IMR-90 (cell line): ENCODE measurements at regions not wholly inside any gene's neighbourhood (a gene's known extent, or its start where the extent isn't known, plus 50 kb on each side); places are given as distances from the start of the nearest gene placed in this dataset.

Experiments used
- ATAC-seq: fragments of 200-7000 bp; cut with Tn5 transposase; 2 replicates; pipeline ENCODE4 v1.9.1; 2020; ENCODE audit warnings: low read depth, mild to moderate bottlenecking, moderate library complexity
- BruUV-seq: library from RNA; stranded (reverse); fragments of 400-500 nt; replicated peaks from 2 replicates; lab custom pipeline; 2021; lab: Mats Ljungman, UMichigan
- CTCF ChIA-PET: fragments of 300-600 bp; formaldehyde crosslinking; extraction: SDS; loops from one replicate; lab custom pipeline; 2021; ENCODE audit warnings: antibody characterized with exemption; lab: Yijun Ruan, JAX
- POLR2A ChIA-PET: fragments of 300-600 bp; sonication (Branson Sonifier 250); formaldehyde crosslinking; loops from one replicate; lab custom pipeline; 2022; ENCODE audit warnings: antibody characterized with exemption; ENCODE audit not compliant: unreplicated experiment; lab: Charles Lee
- DNase-seq: peaks from one replicate; pipeline ENCODE4 v3.0.0; 2013
- H2AFZ ChIP-seq: replicated peaks from 2 replicates; pipeline ENCODE3; 2013; ENCODE audit warnings: low read length, mild to moderate bottlenecking; ENCODE audit not compliant: poor library complexity
- H2AK5ac ChIP-seq: 2 replicates; pipeline ENCODE4 v1.6.1; 2013; ENCODE audit warnings: low read depth, low read length, inconsistent platforms
- H2AK9ac ChIP-seq: replicated peaks from 2 replicates; pipeline ENCODE3; 2013; ENCODE audit warnings: mild to moderate bottlenecking, low read depth, low read length, moderate library complexity; ENCODE audit not compliant: poor library complexity
- H2BK120ac ChIP-seq: 2 replicates; pipeline ENCODE4 v1.6.1; 2013; ENCODE audit warnings: low read depth, low read length, inconsistent platforms
- H2BK15ac ChIP-seq: 3 replicates; pipeline ENCODE4 v1.6.1; 2013; ENCODE audit warnings: low read depth, low read length, inconsistent platforms
- H2BK20ac ChIP-seq: 2 replicates; pipeline ENCODE4 v1.6.1; 2013; ENCODE audit warnings: low read depth, mild to moderate bottlenecking, inconsistent platforms, low read length, moderate library complexity
- H2BK5ac ChIP-seq: 2 replicates; pipeline ENCODE4 v1.6.1; 2013; ENCODE audit warnings: mild to moderate bottlenecking, low read depth, low read length, inconsistent platforms; ENCODE audit not compliant: poor library complexity, severe bottlenecking
- H3K14ac ChIP-seq: replicated peaks from 2 replicates; pipeline ENCODE4 v1.6.1; 2013; ENCODE audit warnings: low read depth, low read length, inconsistent platforms
- H3K18ac ChIP-seq: 2 replicates; pipeline ENCODE4 v1.6.1; 2013; ENCODE audit warnings: low read depth, low read length, control low read depth
- H3K23ac ChIP-seq: 2 replicates; pipeline ENCODE4 v1.6.1; 2013; ENCODE audit warnings: low read depth, low read length, inconsistent platforms
- H3K27ac ChIP-seq: 2 replicates; pipeline ENCODE4 v1.5.1; 2013; ENCODE audit warnings: mild to moderate bottlenecking, control low read depth, low read length; ENCODE audit not compliant: insufficient read depth
- H3K27me3 ChIP-seq: 2 replicates; pipeline ENCODE4 v1.6.1; 2013; ENCODE audit warnings: low read length; ENCODE audit not compliant: control insufficient read depth, insufficient read depth
- H3K36me3 ChIP-seq: 2 replicates; pipeline ENCODE4 v1.6.1; 2013; ENCODE audit warnings: low read length, mixed read lengths; ENCODE audit not compliant: control insufficient read depth, insufficient read depth
- H3K4ac ChIP-seq: 2 replicates; pipeline ENCODE4 v1.6.1; 2013; ENCODE audit warnings: low read depth, low read length, inconsistent platforms
- H3K4me1 ChIP-seq: 2 replicates; pipeline ENCODE4 v1.6.1; 2013; ENCODE audit warnings: low read length, mixed read lengths; ENCODE audit not compliant: control insufficient read depth, insufficient read depth
- H3K4me2 ChIP-seq: 2 replicates; pipeline ENCODE4 v1.6.1; 2013; ENCODE audit warnings: low read depth, mild to moderate bottlenecking, control low read depth, low read length, moderate library complexity
- H3K4me3 ChIP-seq: 2 replicates; pipeline ENCODE4 v1.5.1; 2013; ENCODE audit warnings: low read depth, mild to moderate bottlenecking, control low read depth, low read length, moderate library complexity; ENCODE audit not compliant: insufficient read depth
- H3K56ac ChIP-seq: 2 replicates; pipeline ENCODE4 v1.6.1; 2013; ENCODE audit warnings: low read length, inconsistent platforms; ENCODE audit not compliant: insufficient read depth; ENCODE audit errors: extremely low read depth
- H3K79me1 ChIP-seq, 2 experiments: 2 replicates each; pipeline ENCODE4 v1.6.1; 2013; ENCODE audit warnings: low read length in 2 of 2, inconsistent platforms in 1 of 2, low read depth in 1 of 2
- H3K9ac ChIP-seq: 2 replicates; pipeline ENCODE4 v1.6.1; 2013; ENCODE audit warnings: low read depth, low read length, control low read depth
- H3K9me1 ChIP-seq: 2 replicates; pipeline ENCODE4 v1.6.1; 2013; ENCODE audit warnings: low read length, inconsistent platforms; ENCODE audit not compliant: insufficient read depth
- H3K9me3 ChIP-seq: 2 replicates; pipeline ENCODE4 v1.6.1; 2013; ENCODE audit warnings: low read length; ENCODE audit not compliant: control insufficient read depth, insufficient read depth
- H4K20me1 ChIP-seq: 2 replicates; pipeline ENCODE4 v1.6.1; 2013; ENCODE audit warnings: low read length, inconsistent platforms; ENCODE audit not compliant: insufficient read depth
- H4K5ac ChIP-seq: 2 replicates; pipeline ENCODE4 v1.6.1; 2013; ENCODE audit warnings: mild to moderate bottlenecking, low read depth, low read length, control low read depth
- H4K8ac ChIP-seq, 2 experiments: 2 replicates each; pipeline ENCODE4 v1.6.1; 2013; ENCODE audit warnings: low read depth in 2 of 2, low read length in 2 of 2, control low read depth in 1 of 2, inconsistent platforms in 1 of 2
- H4K91ac ChIP-seq: 2 replicates; pipeline ENCODE4 v1.6.1; 2013; ENCODE audit warnings: low read depth, low read length, inconsistent platforms; ENCODE audit not compliant: insufficient read depth
- BHLHE40 ChIP-seq: fragments of 150-350 bp; IDR thresholded peaks from 2 replicates; pipeline ENCODE4 v1.6.1; 2016; ENCODE audit warnings: mild to moderate bottlenecking, low read depth, low read length
- CHD1 ChIP-seq: IDR thresholded peaks from 2 replicates; pipeline ENCODE4 v1.6.1; 2012; ENCODE audit warnings: low read depth, low read length, improper control_type of control experiment
- MAZ ChIP-seq: IDR thresholded peaks from 2 replicates; pipeline ENCODE4 v1.6.1; 2012; ENCODE audit warnings: low read depth, mild to moderate bottlenecking, low read length, improper control_type of control experiment, moderate library complexity, borderline replicate concordance
- NFE2L2 ChIP-seq: fragments of 150-350 bp; IDR thresholded peaks from 2 replicates; pipeline ENCODE4 v1.6.1; 2016; ENCODE audit warnings: low read depth, mild to moderate bottlenecking, low read length
- POLR2A ChIP-seq: IDR thresholded peaks from 2 replicates; pipeline ENCODE4 v1.6.1; 2012; ENCODE audit warnings: mild to moderate bottlenecking, low read depth, low read length
- RAD21 ChIP-seq: IDR thresholded peaks from 2 replicates; pipeline ENCODE4 v1.6.1; 2012; ENCODE audit warnings: low read length, improper control_type of control experiment
- RFX5 ChIP-seq: IDR thresholded peaks from 2 replicates; pipeline ENCODE4 v1.8.0; 2012; ENCODE audit warnings: low read depth, mild to moderate bottlenecking, low read length, moderate library complexity
- SMC3 ChIP-seq: fragments of 150-350 bp; IDR thresholded peaks from 2 replicates; pipeline ENCODE4 v1.6.1; 2016; ENCODE audit warnings: low read depth, mild to moderate bottlenecking, antibody characterized with exemption, low read length, moderate library complexity
- WGBS, 2 experiments: methylation state at CpG; one replicate each; pipeline versions ENCODE4 v1.1.5 to v1.1.7; 2013; ENCODE audit warnings: missing lambda C conversion rate in 2 of 2; ENCODE audit not compliant: insufficient read length in 1 of 2; ENCODE audit errors: extremely low coverage in 2 of 2; 5-methylcytosine and 5-hydroxymethylcytosine counted together
- dilution Hi-C: fragments of 300-500 bp; cut with HindIII; formaldehyde crosslinking; loops from one replicate; pipeline ENCODE4 v1.14.3; 2018; ENCODE audit warnings: low sequenced_read_pairs; ENCODE audit not compliant: unreplicated experiment
- in situ Hi-C: fragments of 300-500 bp; cut with MboI; formaldehyde crosslinking; loops from 3 replicates; pipeline ENCODE4 v1.14.3; 2019; ENCODE audit warnings: low sequenced_read_pairs, inconsistent platforms, mixed read lengths
- intact Hi-C: fragments of 100-400 bp; cut with micrococcal nuclease; formaldehyde crosslinking; loops from 2 replicates; pipeline ENCODE4 v1.10.0; 2022
- TF ChIP-seq, protein P1 (sequence below): fragments of 150-350 bp; IDR thresholded peaks from 2 replicates; pipeline ENCODE4 v1.6.1; 2016; ENCODE audit warnings: low read depth, mild to moderate bottlenecking, low read length, moderate library complexity, borderline replicate concordance

DNA sequence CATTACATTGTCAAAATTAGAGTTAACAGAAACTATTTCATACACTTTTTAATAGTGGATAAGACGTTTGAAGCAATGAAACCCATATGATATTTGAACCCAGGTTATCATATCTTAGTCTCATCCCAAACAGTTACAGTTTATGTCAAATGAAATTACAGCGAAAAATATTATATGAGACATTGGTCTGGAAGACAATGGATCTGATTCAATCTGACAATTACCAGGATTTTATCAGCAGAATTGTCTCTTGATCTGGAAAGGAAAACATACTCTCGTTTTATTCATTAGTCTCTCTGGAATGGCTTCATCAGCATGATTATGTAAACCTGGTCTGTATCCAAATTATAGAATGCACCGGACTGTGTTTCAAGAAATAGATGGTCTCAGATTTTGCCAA lies 818.6 kb downstream of the NCAM2 start:
- Histone ChIP-seq H3K9me3 (no peaks in the 10 kb centered on the region), H4K5ac (no peak overlapping the region), H3K79me1 (no peaks in the 10 kb centered on the region), H3K14ac (no peak overlapping the region), H3K9ac (no peak overlapping the region), H3K27me3 (no peaks in the 10 kb centered on the region), H3K4ac (no peak overlapping the region), H2BK15ac (no peak overlapping the region), H2BK120ac (no peak overlapping the region), H3K4me1 (no peaks in the 10 kb centered on the region), H3K9me1 (no peaks in the 10 kb centered on the region), H3K18ac (no peak overlapping the region), H3K36me3 (no peaks in the 10 kb centered on the region), H2AFZ (no peak overlapping the region), H4K91ac (no peak overlapping the region), H2BK5ac (no peak overlapping the region), H4K20me1 (no peaks in the 10 kb centered on the region), H2AK9ac (no peak overlapping the region), H2AK5ac (no peak overlapping the region), H3K4me3 (no peak overlapping the region), H3K27ac (no peak overlapping the region), H3K4me2 (no peak overlapping the region), H2BK20ac (no peak overlapping the region), H4K8ac (no peak overlapping the region), H3K23ac (no peak overlapping the region), H3K56ac (no peak overlapping the region)
- dilution Hi-C loops (no loop called here), intact Hi-C loops (no loop called here), in situ Hi-C loops (no loop called here)
- no TSS peak for BruUV-seq
- DNase-seq, result no peak
- POLR2A ChIA-PET, result no interaction called here
- TF ChIP-seq RAD21, result no peak
- TF ChIP-seq RFX5, result no peak
- TF ChIP-seq CHD1, result no peak
- no peak for TF ChIP-seq MAZ
- no peak for TF ChIP-seq BHLHE40
- TF ChIP-seq SMC3, result no peak
- TF ChIP-seq NFE2L2, result no peak
- TF ChIP-seq POLR2A, result no peak
- TF ChIP-seq, protein P1, sequence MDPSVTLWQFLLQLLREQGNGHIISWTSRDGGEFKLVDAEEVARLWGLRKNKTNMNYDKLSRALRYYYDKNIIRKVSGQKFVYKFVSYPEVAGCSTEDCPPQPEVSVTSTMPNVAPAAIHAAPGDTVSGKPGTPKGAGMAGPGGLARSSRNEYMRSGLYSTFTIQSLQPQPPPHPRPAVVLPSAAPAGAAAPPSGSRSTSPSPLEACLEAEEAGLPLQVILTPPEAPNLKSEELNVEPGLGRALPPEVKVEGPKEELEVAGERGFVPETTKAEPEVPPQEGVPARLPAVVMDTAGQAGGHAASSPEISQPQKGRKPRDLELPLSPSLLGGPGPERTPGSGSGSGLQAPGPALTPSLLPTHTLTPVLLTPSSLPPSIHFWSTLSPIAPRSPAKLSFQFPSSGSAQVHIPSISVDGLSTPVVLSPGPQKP, result no peak
- WGBS, 2 experiments, result no CpG with 5 or more reads among the region's 4 CpGs
- ATAC-seq, result no peak
- CTCF ChIA-PET, result no interaction called here
